ENCODE measurements at regions not wholly inside any gene's neighbourhood (a gene's known extent, or its start where the extent isn't known, plus 50 kb on each side); places are given as distances from the start of the nearest gene placed in this dataset.

GRCh38 chr4:126215759-126216158 lies 901.0 kb downstream of the FAT4 start:
- TF ChIP-seq GATA2 (IDR thresholded peaks at IDR 0.05; ENCODE audit: low read depth, low read length) (no peak), GATA3 (IDR thresholded peaks at IDR 0.05; ENCODE audit: low read depth, low read length) (no peak)

All from SH-SY5Y (cell line).